Lower leg skin (tissue), 3 donors: ENCODE measurements at regions not wholly inside any gene's neighbourhood (a gene's known extent, or its start where the extent isn't known, plus 50 kb on each side); places are given as distances from the start of the nearest gene placed in this dataset.

Experiments used
- POLR2A ChIP-seq, 2 donors: fragments of 450-650 bp; IDR thresholded peaks; one replicate each; pipeline ENCODE4 v1.6.1; 2016 to 2017; ENCODE audit warnings: antibody characterized with exemption in 2 of 2, mild to moderate bottlenecking in 1 of 2, moderate library complexity in 1 of 2
- TF ChIP-seq, protein P1 (sequence below), 3 donors: fragments of 450-650 bp; IDR thresholded peaks; one replicate each; pipeline ENCODE4 v1.5.1; 2016; ENCODE audit warnings: antibody characterized with exemption in 3 of 3, mild to moderate bottlenecking in 3 of 3, moderate library complexity in 2 of 3

DNA sequence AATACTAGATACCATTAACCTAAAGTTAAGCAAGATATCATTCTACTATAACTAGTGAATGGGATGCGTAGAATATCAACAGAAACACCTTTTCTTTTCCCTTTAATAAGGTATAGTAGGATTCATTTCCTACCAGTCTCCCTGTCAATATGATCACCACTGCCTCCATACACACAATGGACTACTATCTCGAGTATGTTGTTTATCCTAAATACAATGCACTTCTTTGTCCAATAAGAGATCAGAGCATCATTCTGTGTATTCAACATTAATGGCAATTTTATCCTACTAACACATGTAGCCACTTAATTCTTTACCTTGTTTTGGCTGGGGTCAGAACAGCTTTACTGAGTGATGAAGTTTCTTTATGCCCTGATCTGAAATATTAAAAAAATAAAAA lies 276.3 kb downstream of the TFEC start:
- TF ChIP-seq, protein P1, sequence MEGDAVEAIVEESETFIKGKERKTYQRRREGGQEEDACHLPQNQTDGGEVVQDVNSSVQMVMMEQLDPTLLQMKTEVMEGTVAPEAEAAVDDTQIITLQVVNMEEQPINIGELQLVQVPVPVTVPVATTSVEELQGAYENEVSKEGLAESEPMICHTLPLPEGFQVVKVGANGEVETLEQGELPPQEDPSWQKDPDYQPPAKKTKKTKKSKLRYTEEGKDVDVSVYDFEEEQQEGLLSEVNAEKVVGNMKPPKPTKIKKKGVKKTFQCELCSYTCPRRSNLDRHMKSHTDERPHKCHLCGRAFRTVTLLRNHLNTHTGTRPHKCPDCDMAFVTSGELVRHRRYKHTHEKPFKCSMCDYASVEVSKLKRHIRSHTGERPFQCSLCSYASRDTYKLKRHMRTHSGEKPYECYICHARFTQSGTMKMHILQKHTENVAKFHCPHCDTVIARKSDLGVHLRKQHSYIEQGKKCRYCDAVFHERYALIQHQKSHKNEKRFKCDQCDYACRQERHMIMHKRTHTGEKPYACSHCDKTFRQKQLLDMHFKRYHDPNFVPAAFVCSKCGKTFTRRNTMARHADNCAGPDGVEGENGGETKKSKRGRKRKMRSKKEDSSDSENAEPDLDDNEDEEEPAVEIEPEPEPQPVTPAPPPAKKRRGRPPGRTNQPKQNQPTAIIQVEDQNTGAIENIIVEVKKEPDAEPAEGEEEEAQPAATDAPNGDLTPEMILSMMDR (IDR thresholded peaks at IDR 0.05), result no peak
- no peak for TF ChIP-seq POLR2A (IDR thresholded peaks at IDR 0.05)
